ENCODE measurements at regions not wholly inside any gene's neighbourhood (a gene's known extent, or its start where the extent isn't known, plus 50 kb on each side); places are given as distances from the start of the nearest gene placed in this dataset.

DNA sequence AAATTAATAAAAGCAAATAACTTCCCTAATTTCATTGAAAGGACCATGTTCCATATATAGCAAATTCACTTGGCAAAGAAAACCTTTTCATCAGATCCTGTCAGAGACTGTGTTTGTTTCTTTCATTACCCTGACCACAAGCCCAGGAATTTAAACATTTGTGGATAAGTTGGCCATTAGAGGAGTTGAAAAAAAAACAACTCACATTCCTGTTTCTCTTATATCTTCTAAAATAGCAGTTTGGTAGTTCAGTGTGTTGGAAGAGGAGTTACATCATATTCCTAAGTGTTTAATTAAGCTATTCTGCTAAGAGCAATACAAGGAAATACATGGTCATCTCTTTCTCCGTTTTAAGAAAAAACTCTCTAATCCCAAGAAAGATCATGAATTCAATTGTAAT, 505.6 kb downstream of the TLE1 start:
- POLR2A ChIA-PET, result no interaction called here

DNA sequence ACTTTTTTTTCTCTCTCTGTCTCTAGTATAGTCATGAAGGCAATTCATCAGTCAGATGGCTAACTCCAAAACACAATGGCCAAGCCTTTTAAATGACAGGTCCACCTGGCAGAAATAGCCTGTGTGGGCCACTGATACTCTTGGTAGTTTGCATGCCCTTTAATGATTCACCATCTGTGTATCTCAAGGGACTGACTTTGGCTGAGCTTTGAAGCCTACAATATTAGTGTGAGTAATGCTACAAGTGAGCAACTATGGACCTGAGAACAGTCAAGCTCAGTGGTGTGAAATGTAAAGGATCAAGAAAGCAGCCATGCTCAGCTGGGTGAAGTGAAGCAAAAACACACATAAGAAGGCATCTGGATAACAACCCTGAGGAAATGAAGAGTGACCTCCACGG, 506.9 kb downstream of the TLE1 start:
- ChIA-PET POLR2A (no interaction called here), CTCF (no interaction called here)
- no peak for DNase-seq (ENCODE audit: extremely low spot score)
- TF ChIP-seq CTCF (IDR thresholded peaks at IDR 0.05; ENCODE audit: control extremely low read depth, extremely low read depth, low read depth, missing control alignments), result no peak

More for the DNA sequence above, 505.6 kb downstream of the TLE1 start:
- TF ChIP-seq CTCF (IDR thresholded peaks at IDR 0.05; ENCODE audit: control extremely low read depth, extremely low read depth, low read depth, missing control alignments), result no peak
- CTCF ChIA-PET, result no interaction called here
- DNase-seq (ENCODE audit: extremely low spot score), result no peak

- TF ChIP-seq CTCF (IDR thresholded peaks at IDR 0.05; ENCODE audit: control extremely low read depth, extremely low read depth, low read depth, missing control alignments), result no peak
- POLR2A ChIA-PET, result no interaction called here
- no peak for DNase-seq (ENCODE audit: extremely low spot score)
- CTCF ChIA-PET, result no interaction called here
Measured at GRCh38 chr9:81174023-81174422, 515.3 kb downstream of the TLE1 start.

DNA sequence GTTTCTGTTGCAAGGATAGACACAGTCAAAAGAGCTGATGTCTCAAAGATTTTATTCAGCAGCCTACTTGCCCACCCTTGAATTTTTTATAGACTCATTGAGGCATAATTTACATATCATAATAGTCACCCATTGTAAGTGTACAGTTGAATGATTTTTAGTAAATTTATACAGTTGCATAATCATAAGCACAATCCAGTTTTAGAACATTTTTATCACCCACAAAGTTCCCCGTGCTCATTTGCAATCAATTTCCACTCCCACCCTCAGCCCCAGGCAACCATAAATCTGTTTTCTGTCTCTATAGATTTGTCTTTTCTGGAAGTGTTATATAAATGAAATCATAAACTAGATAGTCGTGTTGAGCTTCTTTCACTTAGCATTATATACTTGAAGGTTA, 517.7 kb downstream of the TLE1 start:
- ChIA-PET CTCF (no interaction called here), POLR2A (no interaction called here)
- DNase-seq (ENCODE audit: extremely low spot score), result no peak
- TF ChIP-seq CTCF (IDR thresholded peaks at IDR 0.05; ENCODE audit: control extremely low read depth, extremely low read depth, low read depth, missing control alignments), result no peak

DNA sequence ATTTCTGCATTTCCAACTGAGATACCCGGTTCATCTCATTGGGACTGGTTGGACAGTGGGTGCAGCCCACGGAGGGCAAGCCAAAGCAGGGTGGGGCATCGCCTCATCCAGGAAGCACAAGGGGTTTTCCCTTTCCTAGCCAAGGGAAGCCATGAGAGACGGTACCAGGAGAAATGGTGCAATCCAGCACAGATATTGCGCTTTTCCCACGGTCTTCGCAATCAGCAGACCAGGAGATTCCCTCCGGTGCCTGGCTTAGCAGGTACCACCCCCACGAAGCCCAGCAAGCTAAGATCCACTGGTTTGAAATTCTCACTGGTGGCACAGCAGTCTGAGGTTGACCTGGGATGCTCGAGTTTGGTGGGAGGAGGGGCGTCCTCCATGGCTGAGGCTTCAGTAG, 527.0 kb downstream of the TLE1 start:
- CTCF ChIA-PET, result no interaction called here
- POLR2A ChIA-PET, result no interaction called here
- DNase-seq (ENCODE audit: extremely low spot score), result no peak

GRCh38 chr9:81156381-81156780, 533.0 kb downstream of the TLE1 start:
- DNase-seq (ENCODE audit: extremely low spot score), result no peak
- ChIA-PET CTCF (interaction anchor here (1.2 kb wide), 1 partner anchor 10 kb away, joined by 3 read pairs; no protein-coding TSS in a partner anchor), POLR2A (no interaction called here)
- TF ChIP-seq CTCF (IDR thresholded peaks at IDR 0.05; ENCODE audit: control extremely low read depth, extremely low read depth, low read depth, missing control alignments), result no peak

More for the DNA sequence above, 527.0 kb downstream of the TLE1 start:
- TF ChIP-seq CTCF (IDR thresholded peaks at IDR 0.05; ENCODE audit: control extremely low read depth, extremely low read depth, low read depth, missing control alignments), result no peak

Data from GM10248 (cell line).